Natural killer cell (primary cell): ENCODE measurements at regions not wholly inside any gene's neighbourhood (a gene's known extent, or its start where the extent isn't known, plus 50 kb on each side); places are given as distances from the start of the nearest gene placed in this dataset.

Experiments used
- ATAC-seq, 3 donors: fragments of 150-1000 bp in 2 of 3; fragments of 200-7000 bp in 1 of 3; cut with Tn5 transposase; 1 replicate in 1 of 3; 2 replicates in 2 of 3; pipeline ENCODE4 v1.10.0; 2021; ENCODE audit warnings: mild to moderate bottlenecking in 2 of 3, moderate library complexity in 2 of 3
- DNase-seq, 2 donors: peaks; one replicate each; pipeline versions ENCODE4 v3.0.0 to v3.0.0-alpha.2; 2013 to 2021; ENCODE audit warnings: mixed read lengths in 1 of 2
- H3K27ac ChIP-seq: one replicate; pipeline ENCODE4 v1.5.1; 2013; ENCODE audit warnings: mild to moderate bottlenecking, low read length
- H3K27me3 ChIP-seq: one replicate; pipeline ENCODE4 v1.6.1; 2013; ENCODE audit warnings: low read length; ENCODE audit not compliant: control insufficient read depth, insufficient read depth
- H3K36me3 ChIP-seq: one replicate; pipeline ENCODE4 v1.6.1; 2013; ENCODE audit warnings: low read length; ENCODE audit not compliant: control insufficient read depth, insufficient read depth
- H3K4me1 ChIP-seq: one replicate; pipeline ENCODE4 v1.6.1; 2013; ENCODE audit warnings: low read length; ENCODE audit not compliant: control insufficient read depth, insufficient read depth
- H3K4me3 ChIP-seq: one replicate; pipeline ENCODE4 v1.5.1; 2013; ENCODE audit warnings: low read length
- H3K9me3 ChIP-seq: one replicate; pipeline ENCODE4 v1.6.1; 2013; ENCODE audit warnings: low read length; ENCODE audit not compliant: control insufficient read depth, insufficient read depth
- H3K27ac Mint-ChIP-seq, 2 donors: one replicate each; pipeline ENCODE4 v1.8.0; 2022; ENCODE audit warnings: mild to moderate bottlenecking in 2 of 2, mixed read lengths in 2 of 2, moderate library complexity in 1 of 2
- H3K27me3 Mint-ChIP-seq, 2 donors: one replicate each; pipeline ENCODE4 v1.8.0; 2022; ENCODE audit warnings: low read depth in 2 of 2, mixed read lengths in 2 of 2
- H3K36me3 Mint-ChIP-seq: one replicate; pipeline ENCODE4 v1.8.0; 2022; ENCODE audit warnings: mixed read lengths
- H3K4me1 Mint-ChIP-seq, 2 donors: one replicate each; pipeline ENCODE4 v1.8.0; 2022; ENCODE audit warnings: mixed read lengths in 2 of 2
- H3K4me3 Mint-ChIP-seq: one replicate; pipeline ENCODE4 v1.8.0; 2022; ENCODE audit warnings: mild to moderate bottlenecking, moderate library complexity, mixed read lengths
- H3K9me3 Mint-ChIP-seq, 2 donors: one replicate each; pipeline ENCODE4 v1.8.0; 2022; ENCODE audit warnings: mixed read lengths in 2 of 2
- WGBS: methylation state at CpG from one replicate; pipeline ENCODE4 v1.1.7; 2013; ENCODE audit warnings: missing lambda C conversion rate; ENCODE audit not compliant: insufficient coverage; 5-methylcytosine and 5-hydroxymethylcytosine counted together
- intact Hi-C: fragments of 100-400 bp; cut with micrococcal nuclease; formaldehyde crosslinking; loops from one replicate; pipeline ENCODE4 v1.14.2; 2022
- TF ChIP-seq, protein P1 (sequence below): fragments of 200-600 bp; IDR thresholded peaks from one replicate; pipeline ENCODE4 v1.8.0; 2022; ENCODE audit warnings: antibody characterized with exemption

- H3K27me3 Mint-ChIP-seq = peaks cover 4 to 7% of the 10 kb centered on the region in 2 donors
- H3K9me3 Mint-ChIP-seq = no peaks in the 10 kb centered on the region
- Histone ChIP-seq H3K4me1 (no peaks in the 10 kb centered on the region), H3K27ac (no peak overlapping the region), H3K9me3 (no peaks in the 10 kb centered on the region), H3K36me3 (no peaks in the 10 kb centered on the region), H3K4me3 (no peak overlapping the region), H3K27me3 (no peaks in the 10 kb centered on the region)
- ATAC-seq = no peak
- no peak for DNase-seq
- no peak overlapping the region for H3K27ac Mint-ChIP-seq
- H3K36me3 Mint-ChIP-seq = no peaks in the 10 kb centered on the region
- H3K4me1 Mint-ChIP-seq = no peaks in the 10 kb centered on the region
- WGBS = 81% methylated on average over 7 of the region's 7 CpGs
- intact Hi-C loops = no loop called here
- no peak overlapping the region for H3K4me3 Mint-ChIP-seq
- TF ChIP-seq, protein P1, sequence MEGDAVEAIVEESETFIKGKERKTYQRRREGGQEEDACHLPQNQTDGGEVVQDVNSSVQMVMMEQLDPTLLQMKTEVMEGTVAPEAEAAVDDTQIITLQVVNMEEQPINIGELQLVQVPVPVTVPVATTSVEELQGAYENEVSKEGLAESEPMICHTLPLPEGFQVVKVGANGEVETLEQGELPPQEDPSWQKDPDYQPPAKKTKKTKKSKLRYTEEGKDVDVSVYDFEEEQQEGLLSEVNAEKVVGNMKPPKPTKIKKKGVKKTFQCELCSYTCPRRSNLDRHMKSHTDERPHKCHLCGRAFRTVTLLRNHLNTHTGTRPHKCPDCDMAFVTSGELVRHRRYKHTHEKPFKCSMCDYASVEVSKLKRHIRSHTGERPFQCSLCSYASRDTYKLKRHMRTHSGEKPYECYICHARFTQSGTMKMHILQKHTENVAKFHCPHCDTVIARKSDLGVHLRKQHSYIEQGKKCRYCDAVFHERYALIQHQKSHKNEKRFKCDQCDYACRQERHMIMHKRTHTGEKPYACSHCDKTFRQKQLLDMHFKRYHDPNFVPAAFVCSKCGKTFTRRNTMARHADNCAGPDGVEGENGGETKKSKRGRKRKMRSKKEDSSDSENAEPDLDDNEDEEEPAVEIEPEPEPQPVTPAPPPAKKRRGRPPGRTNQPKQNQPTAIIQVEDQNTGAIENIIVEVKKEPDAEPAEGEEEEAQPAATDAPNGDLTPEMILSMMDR = no peak
Measured at GRCh38 chr15:29633971-29634370, 188.3 kb downstream of the TJP1 start.

- ATAC-seq = no peak
- H3K9me3 ChIP-seq = no peaks in the 10 kb centered on the region
- peaks cover 4 to 7% of the 10 kb centered on the region in 2 donors for H3K27me3 Mint-ChIP-seq
- H3K27ac Mint-ChIP-seq = no peak overlapping the region
- H3K4me3 ChIP-seq = no peak overlapping the region
- H3K9me3 Mint-ChIP-seq = no peaks in the 10 kb centered on the region
- H3K27me3 ChIP-seq = no peaks in the 10 kb centered on the region
- H3K27ac ChIP-seq = no peak overlapping the region
- H3K36me3 ChIP-seq = no peaks in the 10 kb centered on the region
- no peak for DNase-seq
- WGBS = 75% methylated on average over 7 of the region's 8 CpGs
- TF ChIP-seq, protein P1 = no peak
- intact Hi-C loops = no loop called here
- no peaks in the 10 kb centered on the region for H3K4me1 ChIP-seq
- no peaks in the 10 kb centered on the region for H3K36me3 Mint-ChIP-seq
- H3K4me3 Mint-ChIP-seq = no peak overlapping the region
- no peaks in the 10 kb centered on the region for H3K4me1 Mint-ChIP-seq
Measured at GRCh38 chr15:29632671-29633406, 189.4 kb downstream of the TJP1 start.

GRCh38 chr15:29631076-29632070, 190.9 kb downstream of the TJP1 start:
- Mint-ChIP-seq H3K27ac (no peak overlapping the region), H3K36me3 (no peaks in the 10 kb centered on the region), H3K4me3 (no peak overlapping the region), H3K9me3 (no peaks in the 10 kb centered on the region), H3K27me3 (peaks cover 0 to 2% of the 10 kb centered on the region in 2 donors), H3K4me1 (no peaks in the 10 kb centered on the region)
- ATAC-seq (no peak), DNase-seq (no peak)
- H3K4me1 ChIP-seq = no peaks in the 10 kb centered on the region
- H3K9me3 ChIP-seq = no peaks in the 10 kb centered on the region
- no peaks in the 10 kb centered on the region for H3K36me3 ChIP-seq
- H3K27me3 ChIP-seq = no peaks in the 10 kb centered on the region
- no peak overlapping the region for H3K27ac ChIP-seq
- intact Hi-C loops = no loop called here
- no peak overlapping the region for H3K4me3 ChIP-seq
- TF ChIP-seq, protein P1 = no peak
- WGBS = 67% methylated on average over 10 of the region's 10 CpGs
